GM23338 (cell line): ENCODE measurements at regions not wholly inside any gene's neighbourhood (a gene's known extent, or its start where the extent isn't known, plus 50 kb on each side); places are given as distances from the start of the nearest gene placed in this dataset.

ENCODE experiments used
- CREB1 ChIP-seq: fragments of 250-450 bp; sonication (Bioruptor Pico); IDR thresholded peaks from 2 replicates; pipeline ENCODE4 v1.5.0; 2020; ENCODE audit warnings: low read depth, mild to moderate bottlenecking, moderate library complexity
- EZH2 ChIP-seq: fragments of 200-600 bp; sonication (generic); IDR thresholded peaks from one replicate; pipeline ENCODE4 v1.8.0; 2017; ENCODE audit warnings: antibody characterized with exemption, mild to moderate bottlenecking, low read depth; ENCODE audit not compliant: unreplicated experiment
- EZH2phosphoT487 ChIP-seq: fragments of 200-600 bp; sonication (generic); IDR thresholded peaks from one replicate; pipeline ENCODE4 v1.8.1; 2018; ENCODE audit warnings: antibody characterized with exemption; ENCODE audit not compliant: unreplicated experiment
- JUNB ChIP-seq: IDR thresholded peaks from one replicate; pipeline ENCODE4 v1.6.1; 2016; ENCODE audit warnings: antibody characterized with exemption; ENCODE audit not compliant: unreplicated experiment
- NANOG ChIP-seq: IDR thresholded peaks from 2 replicates; pipeline ENCODE4 v1.6.1; 2016; ENCODE audit warnings: antibody characterized with exemption, borderline replicate concordance
- POLR2AphosphoS5 ChIP-seq: IDR thresholded peaks from 2 replicates; pipeline ENCODE4 v1.6.1; 2016; ENCODE audit warnings: antibody characterized with exemption, low read depth
- STAT1 ChIP-seq: IDR thresholded peaks from one replicate; pipeline ENCODE4 v1.6.1; 2016; ENCODE audit warnings: antibody characterized with exemption; ENCODE audit not compliant: unreplicated experiment
- ZNF114 ChIP-seq: fragments of 250-450 bp; sonication (Bioruptor Pico); IDR thresholded peaks from 2 replicates; pipeline ENCODE4 v1.5.0; 2020; ENCODE audit warnings: mild to moderate bottlenecking, moderate library complexity
- ZNF331 ChIP-seq: fragments of 250-450 bp; sonication (Bioruptor Pico); IDR thresholded peaks from 2 replicates; pipeline ENCODE4 v1.5.0; 2020; ENCODE audit warnings: low read depth, mild to moderate bottlenecking, moderate library complexity
- TF ChIP-seq, protein P1 (sequence below), 2 experiments: fragments of 200-600 bp in 1 of 2; sonication (generic) in 1 of 2; conservative IDR thresholded peaks; 2 replicates each; pipeline versions ENCODE4 v1.5.1 to v1.6.1; 2016 to 2017; ENCODE audit warnings: antibody characterized with exemption in 2 of 2, low read depth in 2 of 2, mild to moderate bottlenecking in 2 of 2, moderate library complexity in 1 of 2
- TF ChIP-seq, protein P2 (sequence below): IDR thresholded peaks from one replicate; pipeline ENCODE4 v1.6.1; 2018; ENCODE audit warnings: antibody characterized with exemption; ENCODE audit not compliant: unreplicated experiment
- TF ChIP-seq, protein P3 (sequence below): IDR thresholded peaks from 2 replicates; pipeline ENCODE4 v1.6.1; 2016; ENCODE audit warnings: antibody characterized with exemption
- TF ChIP-seq, protein P4 (sequence below): fragments of 250-450 bp; sonication (Bioruptor Pico); IDR thresholded peaks from 2 replicates; pipeline ENCODE4 v1.5.0; 2020; ENCODE audit warnings: mild to moderate bottlenecking, moderate library complexity

DNA sequence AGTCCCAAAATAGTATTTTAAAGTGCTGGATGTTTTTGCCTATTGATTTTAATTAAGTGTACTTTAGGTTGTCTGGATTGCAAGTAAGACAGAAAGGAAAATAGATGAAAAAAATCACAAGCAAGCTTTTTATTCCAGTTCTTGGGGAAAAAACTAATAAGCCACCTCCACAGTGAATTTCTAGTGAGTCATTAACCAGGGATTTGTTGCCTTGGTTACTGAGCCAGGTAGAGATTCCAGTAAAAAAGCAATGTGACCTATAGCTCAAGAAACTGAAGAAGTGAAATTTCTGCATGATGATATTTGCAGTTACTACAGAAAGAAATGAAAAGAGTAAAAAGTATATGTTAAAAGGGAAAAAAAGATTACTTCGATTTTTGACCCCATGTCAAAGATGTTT, 160.6 kb downstream of the METTL4 start:
- TF ChIP-seq, protein P1, sequence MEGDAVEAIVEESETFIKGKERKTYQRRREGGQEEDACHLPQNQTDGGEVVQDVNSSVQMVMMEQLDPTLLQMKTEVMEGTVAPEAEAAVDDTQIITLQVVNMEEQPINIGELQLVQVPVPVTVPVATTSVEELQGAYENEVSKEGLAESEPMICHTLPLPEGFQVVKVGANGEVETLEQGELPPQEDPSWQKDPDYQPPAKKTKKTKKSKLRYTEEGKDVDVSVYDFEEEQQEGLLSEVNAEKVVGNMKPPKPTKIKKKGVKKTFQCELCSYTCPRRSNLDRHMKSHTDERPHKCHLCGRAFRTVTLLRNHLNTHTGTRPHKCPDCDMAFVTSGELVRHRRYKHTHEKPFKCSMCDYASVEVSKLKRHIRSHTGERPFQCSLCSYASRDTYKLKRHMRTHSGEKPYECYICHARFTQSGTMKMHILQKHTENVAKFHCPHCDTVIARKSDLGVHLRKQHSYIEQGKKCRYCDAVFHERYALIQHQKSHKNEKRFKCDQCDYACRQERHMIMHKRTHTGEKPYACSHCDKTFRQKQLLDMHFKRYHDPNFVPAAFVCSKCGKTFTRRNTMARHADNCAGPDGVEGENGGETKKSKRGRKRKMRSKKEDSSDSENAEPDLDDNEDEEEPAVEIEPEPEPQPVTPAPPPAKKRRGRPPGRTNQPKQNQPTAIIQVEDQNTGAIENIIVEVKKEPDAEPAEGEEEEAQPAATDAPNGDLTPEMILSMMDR (conservative IDR thresholded peaks at IDR 0.05; ENCODE audit: low read depth in 2 of 2): no peak
- TF ChIP-seq EZH2 (no peak), STAT1 (no peak), POLR2AphosphoS5 (no peak), EZH2phosphoT487 (no peak), JUNB (no peak), CREB1 (CRISPR knock-in tag) (no peak), NANOG (no peak), ZNF331 (CRISPR knock-in tag) (no peak), ZNF114 (no peak)
- TF ChIP-seq, protein P2, sequence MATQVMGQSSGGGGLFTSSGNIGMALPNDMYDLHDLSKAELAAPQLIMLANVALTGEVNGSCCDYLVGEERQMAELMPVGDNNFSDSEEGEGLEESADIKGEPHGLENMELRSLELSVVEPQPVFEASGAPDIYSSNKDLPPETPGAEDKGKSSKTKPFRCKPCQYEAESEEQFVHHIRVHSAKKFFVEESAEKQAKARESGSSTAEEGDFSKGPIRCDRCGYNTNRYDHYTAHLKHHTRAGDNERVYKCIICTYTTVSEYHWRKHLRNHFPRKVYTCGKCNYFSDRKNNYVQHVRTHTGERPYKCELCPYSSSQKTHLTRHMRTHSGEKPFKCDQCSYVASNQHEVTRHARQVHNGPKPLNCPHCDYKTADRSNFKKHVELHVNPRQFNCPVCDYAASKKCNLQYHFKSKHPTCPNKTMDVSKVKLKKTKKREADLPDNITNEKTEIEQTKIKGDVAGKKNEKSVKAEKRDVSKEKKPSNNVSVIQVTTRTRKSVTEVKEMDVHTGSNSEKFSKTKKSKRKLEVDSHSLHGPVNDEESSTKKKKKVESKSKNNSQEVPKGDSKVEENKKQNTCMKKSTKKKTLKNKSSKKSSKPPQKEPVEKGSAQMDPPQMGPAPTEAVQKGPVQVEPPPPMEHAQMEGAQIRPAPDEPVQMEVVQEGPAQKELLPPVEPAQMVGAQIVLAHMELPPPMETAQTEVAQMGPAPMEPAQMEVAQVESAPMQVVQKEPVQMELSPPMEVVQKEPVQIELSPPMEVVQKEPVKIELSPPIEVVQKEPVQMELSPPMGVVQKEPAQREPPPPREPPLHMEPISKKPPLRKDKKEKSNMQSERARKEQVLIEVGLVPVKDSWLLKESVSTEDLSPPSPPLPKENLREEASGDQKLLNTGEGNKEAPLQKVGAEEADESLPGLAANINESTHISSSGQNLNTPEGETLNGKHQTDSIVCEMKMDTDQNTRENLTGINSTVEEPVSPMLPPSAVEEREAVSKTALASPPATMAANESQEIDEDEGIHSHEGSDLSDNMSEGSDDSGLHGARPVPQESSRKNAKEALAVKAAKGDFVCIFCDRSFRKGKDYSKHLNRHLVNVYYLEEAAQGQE: no peak
- TF ChIP-seq, protein P3, sequence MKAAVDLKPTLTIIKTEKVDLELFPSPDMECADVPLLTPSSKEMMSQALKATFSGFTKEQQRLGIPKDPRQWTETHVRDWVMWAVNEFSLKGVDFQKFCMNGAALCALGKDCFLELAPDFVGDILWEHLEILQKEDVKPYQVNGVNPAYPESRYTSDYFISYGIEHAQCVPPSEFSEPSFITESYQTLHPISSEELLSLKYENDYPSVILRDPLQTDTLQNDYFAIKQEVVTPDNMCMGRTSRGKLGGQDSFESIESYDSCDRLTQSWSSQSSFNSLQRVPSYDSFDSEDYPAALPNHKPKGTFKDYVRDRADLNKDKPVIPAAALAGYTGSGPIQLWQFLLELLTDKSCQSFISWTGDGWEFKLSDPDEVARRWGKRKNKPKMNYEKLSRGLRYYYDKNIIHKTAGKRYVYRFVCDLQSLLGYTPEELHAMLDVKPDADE: no peak
- TF ChIP-seq, protein P4, sequence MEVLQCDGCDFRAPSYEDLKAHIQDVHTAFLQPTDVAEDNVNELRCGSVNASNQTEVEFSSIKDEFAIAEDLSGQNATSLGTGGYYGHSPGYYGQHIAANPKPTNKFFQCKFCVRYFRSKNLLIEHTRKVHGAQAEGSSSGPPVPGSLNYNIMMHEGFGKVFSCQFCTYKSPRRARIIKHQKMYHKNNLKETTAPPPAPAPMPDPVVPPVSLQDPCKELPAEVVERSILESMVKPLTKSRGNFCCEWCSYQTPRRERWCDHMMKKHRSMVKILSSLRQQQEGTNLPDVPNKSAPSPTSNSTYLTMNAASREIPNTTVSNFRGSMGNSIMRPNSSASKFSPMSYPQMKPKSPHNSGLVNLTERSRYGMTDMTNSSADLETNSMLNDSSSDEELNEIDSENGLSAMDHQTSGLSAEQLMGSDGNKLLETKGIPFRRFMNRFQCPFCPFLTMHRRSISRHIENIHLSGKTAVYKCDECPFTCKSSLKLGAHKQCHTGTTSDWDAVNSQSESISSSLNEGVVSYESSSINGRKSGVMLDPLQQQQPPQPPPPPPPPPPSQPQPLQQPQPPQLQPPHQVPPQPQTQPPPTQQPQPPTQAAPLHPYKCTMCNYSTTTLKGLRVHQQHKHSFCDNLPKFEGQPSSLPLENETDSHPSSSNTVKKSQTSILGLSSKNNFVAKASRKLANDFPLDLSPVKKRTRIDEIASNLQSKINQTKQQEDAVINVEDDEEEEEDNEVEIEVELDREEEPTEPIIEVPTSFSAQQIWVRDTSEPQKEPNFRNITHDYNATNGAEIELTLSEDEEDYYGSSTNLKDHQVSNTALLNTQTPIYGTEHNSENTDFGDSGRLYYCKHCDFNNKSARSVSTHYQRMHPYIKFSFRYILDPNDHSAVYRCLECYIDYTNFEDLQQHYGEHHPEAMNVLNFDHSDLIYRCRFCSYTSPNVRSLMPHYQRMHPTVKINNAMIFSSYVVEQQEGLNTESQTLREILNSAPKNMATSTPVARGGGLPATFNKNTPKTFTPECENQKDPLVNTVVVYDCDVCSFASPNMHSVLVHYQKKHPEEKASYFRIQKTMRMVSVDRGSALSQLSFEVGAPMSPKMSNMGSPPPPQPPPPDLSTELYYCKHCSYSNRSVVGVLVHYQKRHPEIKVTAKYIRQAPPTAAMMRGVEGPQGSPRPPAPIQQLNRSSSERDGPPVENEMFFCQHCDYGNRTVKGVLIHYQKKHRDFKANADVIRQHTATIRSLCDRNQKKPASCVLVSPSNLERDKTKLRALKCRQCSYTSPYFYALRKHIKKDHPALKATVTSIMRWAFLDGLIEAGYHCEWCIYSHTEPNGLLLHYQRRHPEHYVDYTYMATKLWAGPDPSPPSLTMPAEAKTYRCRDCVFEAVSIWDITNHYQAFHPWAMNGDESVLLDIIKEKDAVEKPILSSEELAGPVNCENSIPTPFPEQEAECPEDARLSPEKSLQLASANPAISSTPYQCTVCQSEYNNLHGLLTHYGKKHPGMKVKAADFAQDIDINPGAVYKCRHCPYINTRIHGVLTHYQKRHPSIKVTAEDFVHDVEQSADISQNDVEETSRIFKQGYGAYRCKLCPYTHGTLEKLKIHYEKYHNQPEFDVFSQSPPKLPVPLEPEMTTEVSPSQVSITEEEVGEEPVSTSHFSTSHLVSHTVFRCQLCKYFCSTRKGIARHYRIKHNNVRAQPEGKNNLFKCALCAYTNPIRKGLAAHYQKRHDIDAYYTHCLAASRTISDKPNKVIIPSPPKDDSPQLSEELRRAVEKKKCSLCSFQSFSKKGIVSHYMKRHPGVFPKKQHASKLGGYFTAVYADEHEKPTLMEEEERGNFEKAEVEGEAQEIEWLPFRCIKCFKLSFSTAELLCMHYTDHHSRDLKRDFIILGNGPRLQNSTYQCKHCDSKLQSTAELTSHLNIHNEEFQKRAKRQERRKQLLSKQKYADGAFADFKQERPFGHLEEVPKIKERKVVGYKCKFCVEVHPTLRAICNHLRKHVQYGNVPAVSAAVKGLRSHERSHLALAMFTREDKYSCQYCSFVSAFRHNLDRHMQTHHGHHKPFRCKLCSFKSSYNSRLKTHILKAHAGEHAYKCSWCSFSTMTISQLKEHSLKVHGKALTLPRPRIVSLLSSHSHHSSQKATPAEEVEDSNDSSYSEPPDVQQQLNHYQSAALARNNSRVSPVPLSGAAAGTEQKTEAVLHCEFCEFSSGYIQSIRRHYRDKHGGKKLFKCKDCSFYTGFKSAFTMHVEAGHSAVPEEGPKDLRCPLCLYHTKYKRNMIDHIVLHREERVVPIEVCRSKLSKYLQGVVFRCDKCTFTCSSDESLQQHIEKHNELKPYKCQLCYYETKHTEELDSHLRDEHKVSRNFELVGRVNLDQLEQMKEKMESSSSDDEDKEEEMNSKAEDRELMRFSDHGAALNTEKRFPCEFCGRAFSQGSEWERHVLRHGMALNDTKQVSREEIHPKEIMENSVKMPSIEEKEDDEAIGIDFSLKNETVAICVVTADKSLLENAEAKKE (CRISPR knock-in tag): no peak
